ENCODE measurements at regions not wholly inside any gene's neighbourhood (a gene's known extent, or its start where the extent isn't known, plus 50 kb on each side); places are given as distances from the start of the nearest gene placed in this dataset.

- no peak overlapping the region for H3K9ac ChIP-seq (ENCODE audit: low read depth in 1 of 2, low read length in 2 of 2)
- H3K27me3 ChIP-seq (ENCODE audit: control insufficient read depth in 2 of 2, insufficient read depth in 2 of 2, low read length in 2 of 2), result peaks cover 0 to 2% of the 10 kb centered on the region in 2 donors
- no peak overlapping the region for H3K27ac ChIP-seq (ENCODE audit: low read depth in 2 of 2, low read length in 2 of 2)
Observed at GRCh38 chr10:118516716-118517115, 78.7 kb downstream of the PRLHR start.

GRCh38 chr10:118513174-118513573, 82.3 kb downstream of the PRLHR start:
- Histone ChIP-seq H3K27ac (ENCODE audit: low read depth in 2 of 2, low read length in 2 of 2) (no peak overlapping the region), H3K27me3 (ENCODE audit: control insufficient read depth in 2 of 2, insufficient read depth in 2 of 2, low read length in 2 of 2) (no peaks in the 10 kb centered on the region), H3K9me3 (ENCODE audit: control insufficient read depth in 2 of 2, low read length in 2 of 2) (peaks cover 0 to 3% of the 10 kb centered on the region in 2 donors), H3K9ac (ENCODE audit: low read depth in 1 of 2, low read length in 2 of 2) (no peak overlapping the region), H3K4me3 (ENCODE audit: low read length in 2 of 2) (no peak overlapping the region), H3K36me3 (ENCODE audit: control insufficient read depth in 2 of 2, insufficient read depth in 2 of 2, low read length in 2 of 2) (no peaks in the 10 kb centered on the region), H3K4me1 (ENCODE audit: control insufficient read depth in 2 of 2, insufficient read depth in 2 of 2, low read length in 2 of 2) (no peaks in the 10 kb centered on the region)

More at GRCh38 chr10:118516716-118517115, 78.7 kb downstream of the PRLHR start:
- peaks cover 0 to 3% of the 10 kb centered on the region in 2 donors for H3K9me3 ChIP-seq (ENCODE audit: control insufficient read depth in 2 of 2, low read length in 2 of 2)
- H3K36me3 ChIP-seq (ENCODE audit: control insufficient read depth in 2 of 2, insufficient read depth in 2 of 2, low read length in 2 of 2), result no peaks in the 10 kb centered on the region
- H3K4me3 ChIP-seq (ENCODE audit: low read length in 2 of 2), result no peak overlapping the region
- H3K4me1 ChIP-seq (ENCODE audit: control insufficient read depth in 2 of 2, insufficient read depth in 2 of 2, low read length in 2 of 2), result no peaks in the 10 kb centered on the region

- no peaks in the 10 kb centered on the region for H3K27me3 ChIP-seq (ENCODE audit: control insufficient read depth in 2 of 2, insufficient read depth in 2 of 2, low read length in 2 of 2)
- no peaks in the 10 kb centered on the region for H3K4me1 ChIP-seq (ENCODE audit: control insufficient read depth in 2 of 2, insufficient read depth in 2 of 2, low read length in 2 of 2)
- no peaks in the 10 kb centered on the region for H3K36me3 ChIP-seq (ENCODE audit: control insufficient read depth in 2 of 2, insufficient read depth in 2 of 2, low read length in 2 of 2)
- H3K9me3 ChIP-seq (ENCODE audit: control insufficient read depth in 2 of 2, low read length in 2 of 2), result no peaks in the 10 kb centered on the region
- no peak overlapping the region for H3K9ac ChIP-seq (ENCODE audit: low read depth in 1 of 2, low read length in 2 of 2)
- no peak overlapping the region for H3K27ac ChIP-seq (ENCODE audit: low read depth in 2 of 2, low read length in 2 of 2)
- no peak overlapping the region for H3K4me3 ChIP-seq (ENCODE audit: low read length in 2 of 2)
Observed at GRCh38 chr10:118511711-118512110, 83.7 kb downstream of the PRLHR start.

GRCh38 chr10:118508863-118509262, 86.6 kb downstream of the PRLHR start:
- H3K4me3 ChIP-seq (ENCODE audit: low read length in 2 of 2), result no peak overlapping the region
- H3K27me3 ChIP-seq (ENCODE audit: control insufficient read depth in 2 of 2, insufficient read depth in 2 of 2, low read length in 2 of 2), result no peaks in the 10 kb centered on the region
- H3K9ac ChIP-seq (ENCODE audit: low read depth in 1 of 2, low read length in 2 of 2), result no peak overlapping the region
- no peaks in the 10 kb centered on the region for H3K4me1 ChIP-seq (ENCODE audit: control insufficient read depth in 2 of 2, insufficient read depth in 2 of 2, low read length in 2 of 2)
- H3K27ac ChIP-seq (ENCODE audit: low read depth in 2 of 2, low read length in 2 of 2), result no peak overlapping the region
- no peaks in the 10 kb centered on the region for H3K9me3 ChIP-seq (ENCODE audit: control insufficient read depth in 2 of 2, low read length in 2 of 2)
- no peaks in the 10 kb centered on the region for H3K36me3 ChIP-seq (ENCODE audit: control insufficient read depth in 2 of 2, insufficient read depth in 2 of 2, low read length in 2 of 2)

- H3K4me3 ChIP-seq (ENCODE audit: low read length in 2 of 2), result no peak overlapping the region
- H3K4me1 ChIP-seq (ENCODE audit: control insufficient read depth in 2 of 2, insufficient read depth in 2 of 2, low read length in 2 of 2), result no peaks in the 10 kb centered on the region
- no peaks in the 10 kb centered on the region for H3K27me3 ChIP-seq (ENCODE audit: control insufficient read depth in 2 of 2, insufficient read depth in 2 of 2, low read length in 2 of 2)
- no peak overlapping the region for H3K9ac ChIP-seq (ENCODE audit: low read depth in 1 of 2, low read length in 2 of 2)
- H3K36me3 ChIP-seq (ENCODE audit: control insufficient read depth in 2 of 2, insufficient read depth in 2 of 2, low read length in 2 of 2), result no peaks in the 10 kb centered on the region
- no peaks in the 10 kb centered on the region for H3K9me3 ChIP-seq (ENCODE audit: control insufficient read depth in 2 of 2, low read length in 2 of 2)
- no peak overlapping the region for H3K27ac ChIP-seq (ENCODE audit: low read depth in 2 of 2, low read length in 2 of 2)
Observed at GRCh38 chr10:118508355-118508754, 87.1 kb downstream of the PRLHR start.

- H3K4me1 ChIP-seq (ENCODE audit: control insufficient read depth in 2 of 2, insufficient read depth in 2 of 2, low read length in 2 of 2), result no peaks in the 10 kb centered on the region
- H3K9ac ChIP-seq (ENCODE audit: low read depth in 1 of 2, low read length in 2 of 2), result no peak overlapping the region
- no peaks in the 10 kb centered on the region for H3K9me3 ChIP-seq (ENCODE audit: control insufficient read depth in 2 of 2, low read length in 2 of 2)
- no peaks in the 10 kb centered on the region for H3K36me3 ChIP-seq (ENCODE audit: control insufficient read depth in 2 of 2, insufficient read depth in 2 of 2, low read length in 2 of 2)
- no peak overlapping the region for H3K27ac ChIP-seq (ENCODE audit: low read depth in 2 of 2, low read length in 2 of 2)
- no peak overlapping the region for H3K4me3 ChIP-seq (ENCODE audit: low read length in 2 of 2)
- no peaks in the 10 kb centered on the region for H3K27me3 ChIP-seq (ENCODE audit: control insufficient read depth in 2 of 2, insufficient read depth in 2 of 2, low read length in 2 of 2)
Observed at GRCh38 chr10:118506671-118507590, 88.5 kb downstream of the PRLHR start.

GRCh38 chr10:118505363-118505762, 90.1 kb downstream of the PRLHR start:
- Histone ChIP-seq H3K27ac (ENCODE audit: low read depth in 2 of 2, low read length in 2 of 2) (no peak overlapping the region), H3K36me3 (ENCODE audit: control insufficient read depth in 2 of 2, insufficient read depth in 2 of 2, low read length in 2 of 2) (no peaks in the 10 kb centered on the region), H3K9ac (ENCODE audit: low read depth in 1 of 2, low read length in 2 of 2) (no peak overlapping the region), H3K4me3 (ENCODE audit: low read length in 2 of 2) (no peak overlapping the region), H3K4me1 (ENCODE audit: control insufficient read depth in 2 of 2, insufficient read depth in 2 of 2, low read length in 2 of 2) (no peaks in the 10 kb centered on the region), H3K27me3 (ENCODE audit: control insufficient read depth in 2 of 2, insufficient read depth in 2 of 2, low read length in 2 of 2) (no peaks in the 10 kb centered on the region), H3K9me3 (ENCODE audit: control insufficient read depth in 2 of 2, low read length in 2 of 2) (no peaks in the 10 kb centered on the region)

- Histone ChIP-seq H3K4me1 (ENCODE audit: control insufficient read depth in 2 of 2, insufficient read depth in 2 of 2, low read length in 2 of 2) (no peaks in the 10 kb centered on the region), H3K9ac (ENCODE audit: low read depth in 1 of 2, low read length in 2 of 2) (no peak overlapping the region), H3K4me3 (ENCODE audit: low read length in 2 of 2) (no peak overlapping the region), H3K36me3 (ENCODE audit: control insufficient read depth in 2 of 2, insufficient read depth in 2 of 2, low read length in 2 of 2) (no peaks in the 10 kb centered on the region), H3K9me3 (ENCODE audit: control insufficient read depth in 2 of 2, low read length in 2 of 2) (no peaks in the 10 kb centered on the region), H3K27me3 (ENCODE audit: control insufficient read depth in 2 of 2, insufficient read depth in 2 of 2, low read length in 2 of 2) (no peaks in the 10 kb centered on the region), H3K27ac (ENCODE audit: low read depth in 2 of 2, low read length in 2 of 2) (no peak overlapping the region)
Observed at GRCh38 chr10:118504467-118505205, 90.8 kb downstream of the PRLHR start.

- Histone ChIP-seq H3K4me3 (ENCODE audit: low read length in 2 of 2) (no peak overlapping the region), H3K9ac (ENCODE audit: low read depth in 1 of 2, low read length in 2 of 2) (no peak overlapping the region), H3K27me3 (ENCODE audit: control insufficient read depth in 2 of 2, insufficient read depth in 2 of 2, low read length in 2 of 2) (no peaks in the 10 kb centered on the region), H3K27ac (ENCODE audit: low read depth in 2 of 2, low read length in 2 of 2) (no peak overlapping the region), H3K4me1 (ENCODE audit: control insufficient read depth in 2 of 2, insufficient read depth in 2 of 2, low read length in 2 of 2) (no peaks in the 10 kb centered on the region), H3K36me3 (ENCODE audit: control insufficient read depth in 2 of 2, insufficient read depth in 2 of 2, low read length in 2 of 2) (no peaks in the 10 kb centered on the region), H3K9me3 (ENCODE audit: control insufficient read depth in 2 of 2, low read length in 2 of 2) (no peaks in the 10 kb centered on the region)
Observed at GRCh38 chr10:118504044-118504443, 91.4 kb downstream of the PRLHR start.

- H3K9ac ChIP-seq (ENCODE audit: low read depth in 1 of 2, low read length in 2 of 2), result no peak overlapping the region
- no peaks in the 10 kb centered on the region for H3K4me1 ChIP-seq (ENCODE audit: control insufficient read depth in 2 of 2, insufficient read depth in 2 of 2, low read length in 2 of 2)
- no peak overlapping the region for H3K4me3 ChIP-seq (ENCODE audit: low read length in 2 of 2)
- no peaks in the 10 kb centered on the region for H3K9me3 ChIP-seq (ENCODE audit: control insufficient read depth in 2 of 2, low read length in 2 of 2)
- H3K36me3 ChIP-seq (ENCODE audit: control insufficient read depth in 2 of 2, insufficient read depth in 2 of 2, low read length in 2 of 2), result no peaks in the 10 kb centered on the region
- H3K27me3 ChIP-seq (ENCODE audit: control insufficient read depth in 2 of 2, insufficient read depth in 2 of 2, low read length in 2 of 2), result no peaks in the 10 kb centered on the region
- H3K27ac ChIP-seq (ENCODE audit: low read depth in 2 of 2, low read length in 2 of 2), result no peak overlapping the region
Observed at GRCh38 chr10:118503192-118503591, 92.3 kb downstream of the PRLHR start.
